K562 (cell line): ENCODE measurements at regions not wholly inside any gene's neighbourhood (a gene's known extent, or its start where the extent isn't known, plus 50 kb on each side); places are given as distances from the start of the nearest gene placed in this dataset.

ENCODE experiments used
- ATAC-seq: fragments of 200-7000 bp; cut with Tn5 transposase; 3 replicates; pipeline ENCODE4 v1.9.1; 2020; ENCODE audit warnings: moderate library complexity
- BruUV-seq: library from RNA; stranded (reverse); fragments of 400-500 nt; replicated peaks from 2 replicates; lab custom pipeline; 2021; lab: Mats Ljungman, UMichigan
- CTCF ChIA-PET: fragments of 300-600 bp; formaldehyde crosslinking; extraction: SDS; loops from one replicate; lab custom pipeline; 2021; ENCODE audit warnings: low intra/inter-chr PET ratio; lab: Yijun Ruan, JAX
- POLR2A ChIA-PET: fragments of 300-600, 350-650 bp; sonication (Branson Sonifier 250); formaldehyde crosslinking; extraction: SDS; loops from one replicate; lab custom pipeline; 2021; ENCODE audit warnings: antibody characterized with exemption, inconsistent platforms; lab: Yijun Ruan, JAX
- DNase-seq, 4 experiments: peaks; one replicate each; pipeline versions ENCODE4 v3.0.0 to v3.0.0-alpha.2; 2011 to 2018; ENCODE audit warnings: low spot score in 3 of 4, mixed read lengths in 3 of 4; ENCODE audit errors: extremely low read depth in 1 of 4
- FAIRE-seq: peaks from 2 replicates; lab custom pipeline; 2011; peaks lifted over from hg19 to GRCh38; lab: Jason Lieb, UNC
- H2AFZ ChIP-seq: 2 replicates; pipeline ENCODE4 v1.6.0; 2011; ENCODE audit warnings: low read depth, low read length, control low read depth, inconsistent platforms
- H3K27ac ChIP-seq: fragments of 200-600 bp; 3 replicates; pipeline ENCODE4 v1.8.0; 2011; ENCODE audit warnings: low read depth, mild to moderate bottlenecking, control low read depth, inconsistent platforms, low read length, moderate library complexity, mixed read lengths; ENCODE audit errors: extremely low read depth
- H3K27me3 ChIP-seq, 2 experiments: fragments of 300-600 bp in 1 of 2; 2 replicates in 1 of 2; 3 replicates in 1 of 2; pipeline versions ENCODE4 v1.6.0 to v1.8.0; 2011; ENCODE audit warnings: inconsistent platforms in 2 of 2, low read length in 2 of 2, mild to moderate bottlenecking in 1 of 2, mixed read lengths in 1 of 2, moderate library complexity in 1 of 2; ENCODE audit not compliant: control insufficient read depth in 2 of 2, insufficient read depth in 2 of 2
- H3K36me3 ChIP-seq: fragments of 300-600 bp; 3 replicates; pipeline ENCODE4 v1.8.0; 2011; ENCODE audit warnings: mild to moderate bottlenecking, low read length, inconsistent platforms; ENCODE audit not compliant: control insufficient read depth, insufficient read depth
- H3K4me1 ChIP-seq, 2 experiments: fragments of 200-600 bp in 1 of 2; replicated peaks in 1 of 2; 2 replicates in 1 of 2; 3 replicates in 1 of 2; pipeline versions ENCODE4 v1.5.1 to v1.8.0; 2011; ENCODE audit warnings: inconsistent platforms in 2 of 2, low read length in 2 of 2, mild to moderate bottlenecking in 1 of 2, mixed read lengths in 1 of 2, moderate library complexity in 1 of 2; ENCODE audit not compliant: control insufficient read depth in 2 of 2, insufficient read depth in 2 of 2
- H3K4me2 ChIP-seq: 2 replicates; pipeline ENCODE4 v1.6.1; 2011; ENCODE audit warnings: low read length, control low read depth, inconsistent platforms, mixed read lengths; ENCODE audit not compliant: insufficient read depth
- H3K4me3 ChIP-seq: fragments of 200-600 bp; sonication (generic), shearing (Covaris generic); 2 replicates; pipeline ENCODE4 v1.5.1; 2016; ENCODE audit warnings: control low read depth, inconsistent platforms
- H3K79me2 ChIP-seq: fragments of 200-600 bp; 3 replicates; pipeline ENCODE4 v1.8.0; 2011; ENCODE audit warnings: low read length, inconsistent platforms; ENCODE audit not compliant: control insufficient read depth, insufficient read depth
- H3K9ac ChIP-seq, 2 experiments: 2 replicates each; pipeline versions ENCODE4 v1.6.0 to v1.6.1; 2011; ENCODE audit warnings: low read depth in 2 of 2, low read length in 2 of 2, control low read depth in 1 of 2, inconsistent platforms in 1 of 2, mild to moderate bottlenecking in 1 of 2, mixed read lengths in 1 of 2; ENCODE audit not compliant: insufficient read depth in 1 of 2
- H3K9me1 ChIP-seq: one replicate; pipeline ENCODE4 v1.6.0; 2011; ENCODE audit warnings: inconsistent platforms, mild to moderate bottlenecking, low read length, moderate library complexity; ENCODE audit not compliant: control insufficient read depth, insufficient read depth
- H3K9me3 ChIP-seq: replicated peaks from 2 replicates; pipeline ENCODE4 v1.5.1; 2011; ENCODE audit warnings: low read depth, low read length, inconsistent platforms; ENCODE audit not compliant: control insufficient read depth, insufficient read depth
- H4K20me1 ChIP-seq: replicated peaks from 2 replicates; pipeline ENCODE4 v1.6.1; 2011; ENCODE audit warnings: low read length, inconsistent platforms, mixed read lengths; ENCODE audit not compliant: control insufficient read depth, insufficient read depth
- FOXM1 ChIP-seq, 2 experiments: fragments of 450-650 bp in 1 of 2; sonication (generic) in 1 of 2; formaldehyde crosslinking in 1 of 2; IDR thresholded peaks; 2 replicates each; pipeline versions ENCODE4 v1.6.1 to v1.9.0; 2017 to 2022; ENCODE audit warnings: low read depth in 2 of 2, mild to moderate bottlenecking in 2 of 2, missing genetic modification reagents in 1 of 2, moderate library complexity in 1 of 2
- NR2C2 ChIP-seq, 2 experiments: fragments of 200-800 bp in 1 of 2; sonication (Bioruptor generic) in 1 of 2; sonication (generic) in 1 of 2; formaldehyde crosslinking in 1 of 2; IDR thresholded peaks; 2 replicates each; pipeline versions ENCODE4 v1.6.1 to v1.8.0; 2016 to 2022; ENCODE audit warnings: mild to moderate bottlenecking in 1 of 2, missing compliant biosample characterization in 1 of 2, missing genetic modification characterization in 1 of 2, missing genetic modification reagents in 1 of 2
- PHF8 ChIP-seq: fragments of 200-600 bp; sonication (generic); IDR thresholded peaks from 2 replicates; pipeline ENCODE4 v1.6.1; 2012; ENCODE audit warnings: mixed run types, mild to moderate bottlenecking, inconsistent platforms, low read length, moderate library complexity, borderline replicate concordance
- RBM15 ChIP-seq: fragments of 200-400 bp; formaldehyde crosslinking; IDR thresholded peaks from 2 replicates; pipeline ENCODE4 v1.6.1; 2018; ENCODE audit warnings: mild to moderate bottlenecking, low read length, moderate library complexity; ENCODE audit not compliant: insufficient read depth
- ZNF655 ChIP-seq: fragments of 250-450 bp; sonication (Bioruptor Pico); IDR thresholded peaks from 2 replicates; pipeline ENCODE4 v1.5.0; 2021
- WGBS: fragments of 100-300 bp; shearing (Covaris generic); methylation state at CpG from one replicate; pipeline ENCODE4 v1.1.6; 2016; ENCODE audit warnings: low coverage, mixed read lengths; ENCODE audit not compliant: insufficient coverage; ENCODE audit errors: missing lambda C conversion rate; 5-methylcytosine and 5-hydroxymethylcytosine counted together
- in situ Hi-C: fragments of 300-500 bp; cut with MboI; formaldehyde crosslinking; loops from 4 replicates; pipeline ENCODE4 v1.15.0; 2018; ENCODE audit warnings: inconsistent platforms, mixed read lengths
- intact Hi-C: fragments of 100-400 bp; cut with micrococcal nuclease; formaldehyde crosslinking; loops from 2 replicates; pipeline ENCODE4 v1.14.2; 2022

GRCh38 chr10:121266370-121266769 is 331.9 kb downstream of the FGFR2 start (continued):
- TF ChIP-seq ZNF655 (CRISPR knock-in tag) (no peak), PHF8 (no peak), FOXM1 (IDR thresholded peaks at IDR 0.05; ENCODE audit: low read depth) (no peak), FOXM1 (CRISPR knock-in tag; IDR thresholded peaks at IDR 0.05; ENCODE audit: low read depth) (no peak)

- Histone ChIP-seq H3K4me3 (no peak overlapping the region), H3K36me3 (no peaks in the 10 kb centered on the region), H3K79me2 (no peaks in the 10 kb centered on the region), H3K27me3 (no peaks in the 10 kb centered on the region), H2AFZ (no peak overlapping the region), H3K9me1 (no peaks in the 10 kb centered on the region), H4K20me1 (no peaks in the 10 kb centered on the region), H3K9me3 (no peaks in the 10 kb centered on the region), H3K27ac (no peak overlapping the region), H3K9ac (no peak overlapping the region), H3K4me2 (no peak overlapping the region), H3K4me1 (no peaks in the 10 kb centered on the region)
- no peak for FAIRE-seq
- ChIA-PET POLR2A (no interaction called here), CTCF (no interaction called here)
- TF ChIP-seq RBM15 (no peak), NR2C2 (CRISPR knock-in tag; IDR thresholded peaks at IDR 0.05) (no peak), NR2C2 (tag; IDR thresholded peaks at IDR 0.05) (no peak)
- WGBS: 1% methylated on average over 11 of the region's 11 CpGs
- intact Hi-C loops (no loop called here), in situ Hi-C loops (no loop called here)
- ATAC-seq: no peak
- no TSS peak for BruUV-seq
- DNase-seq: peak in 1 of 4 experiments; percentile 4
Measured at GRCh38 chr10:121267236-121268003, 330.8 kb downstream of the FGFR2 start.
